HG03280 (cell line): ENCODE measurements at regions not wholly inside any gene's neighbourhood (a gene's known extent, or its start where the extent isn't known, plus 50 kb on each side); places are given as distances from the start of the nearest gene placed in this dataset.
"Not testable (repeated sequence)": the region's sequence is repeated elsewhere in the genome, so short reads cannot be mapped to it uniquely, and the experiment has no call there.

ENCODE experiments used
- ATAC-seq: cut with Tn5 transposase; IDR thresholded peaks from one replicate; pipeline ENCODE4 v1.9.1; 2021; ENCODE audit warnings: mild to moderate bottlenecking, moderate library complexity; ENCODE audit not compliant: unreplicated experiment

DNA sequence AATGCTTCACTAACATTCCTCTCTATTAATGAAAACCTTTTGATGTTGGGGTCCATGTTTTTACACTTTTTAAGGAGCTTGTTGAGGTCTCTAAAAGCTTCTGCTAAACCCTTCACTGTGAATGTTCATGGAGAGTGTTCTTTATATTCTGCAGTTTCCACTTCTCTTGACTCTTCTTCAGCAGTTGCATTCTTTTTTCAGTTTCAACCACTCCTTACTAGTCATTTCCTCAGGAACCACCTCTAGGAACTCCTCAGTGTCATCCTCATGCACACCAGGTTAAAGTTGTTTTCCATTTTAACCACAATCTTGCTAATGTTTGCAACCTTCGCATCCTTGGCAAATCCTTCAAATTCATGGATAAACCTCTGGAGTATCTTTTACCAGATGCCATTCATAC, 821.6 kb downstream of the ANKRD7 start:
- no peak for ATAC-seq

DNA sequence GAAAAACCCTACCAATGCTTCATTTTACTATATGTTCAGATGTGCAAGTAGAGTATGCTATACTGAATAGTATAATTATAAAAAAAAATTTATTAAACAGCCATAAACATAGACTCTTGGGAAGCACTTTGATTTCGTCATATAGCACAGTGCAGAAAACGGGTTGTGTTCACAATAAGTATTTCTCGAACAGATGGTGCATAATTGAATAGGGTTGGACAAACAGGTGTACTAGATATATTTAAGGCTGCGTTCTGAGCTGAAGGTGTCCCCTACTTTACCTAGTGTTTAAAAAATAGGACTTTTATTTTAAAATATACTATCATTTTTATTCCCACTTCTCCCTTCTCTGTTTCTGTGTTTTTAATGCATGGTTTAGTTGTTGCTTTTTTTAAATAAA, 841.5 kb downstream of the ANKRD7 start:
- no peak for ATAC-seq

DNA sequence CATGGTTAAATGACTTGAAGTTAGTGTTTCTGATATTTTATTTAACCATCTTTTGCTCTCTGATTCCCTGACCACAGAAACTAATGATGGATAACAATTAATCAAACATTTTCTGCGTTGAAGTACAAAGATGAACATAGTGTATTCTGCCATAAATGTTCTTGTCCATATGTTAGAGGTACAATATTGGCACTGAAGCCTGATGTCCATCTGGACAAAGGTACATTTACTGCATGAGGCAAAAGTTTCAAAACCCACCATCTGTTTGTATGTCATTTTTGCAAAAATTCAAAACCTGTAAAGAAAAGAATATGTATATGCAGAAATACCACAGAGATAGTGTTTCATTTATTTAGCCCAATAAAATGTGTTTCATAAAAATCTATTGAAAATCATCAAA, 861.5 kb downstream of the ANKRD7 start:
- no peak for ATAC-seq

DNA sequence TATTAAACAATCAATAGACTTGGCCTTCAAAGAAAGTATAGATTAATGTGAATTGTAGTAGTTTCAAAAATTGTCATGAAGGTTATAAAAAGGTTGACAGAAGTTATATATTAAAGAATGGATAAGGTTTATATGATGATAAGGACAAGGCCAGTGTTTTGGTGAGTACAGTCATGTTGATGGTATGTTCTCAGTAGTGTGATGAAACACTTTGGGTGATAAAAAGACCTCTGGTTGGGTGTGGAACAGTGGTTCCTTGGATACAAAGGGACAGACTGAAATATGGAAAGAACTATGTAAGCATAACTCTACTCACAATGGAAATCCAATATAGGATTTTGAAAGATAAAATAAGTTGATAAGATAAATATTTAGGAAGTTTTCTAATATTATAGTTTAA, 866.3 kb downstream of the ANKRD7 start:
- no peak for ATAC-seq

DNA sequence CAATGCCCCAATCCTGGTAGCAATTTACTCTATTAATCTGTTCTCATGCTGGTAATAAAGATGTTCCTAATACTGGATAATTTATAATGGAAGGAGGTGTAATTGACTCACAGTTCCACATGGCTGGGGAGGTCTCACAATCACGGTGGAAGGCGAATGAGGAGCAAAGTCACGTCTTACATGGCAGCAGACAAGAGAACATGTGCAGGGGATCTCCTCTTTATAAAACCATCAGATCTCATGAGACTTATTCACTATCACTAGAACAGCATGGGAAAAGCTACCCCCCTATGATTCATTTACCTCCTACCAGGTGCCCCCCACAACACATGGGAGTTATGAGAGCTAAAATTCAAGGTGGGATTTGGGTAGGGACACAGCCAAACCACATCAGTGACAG, 872.2 kb downstream of the ANKRD7 start:
- no peak for ATAC-seq

DNA sequence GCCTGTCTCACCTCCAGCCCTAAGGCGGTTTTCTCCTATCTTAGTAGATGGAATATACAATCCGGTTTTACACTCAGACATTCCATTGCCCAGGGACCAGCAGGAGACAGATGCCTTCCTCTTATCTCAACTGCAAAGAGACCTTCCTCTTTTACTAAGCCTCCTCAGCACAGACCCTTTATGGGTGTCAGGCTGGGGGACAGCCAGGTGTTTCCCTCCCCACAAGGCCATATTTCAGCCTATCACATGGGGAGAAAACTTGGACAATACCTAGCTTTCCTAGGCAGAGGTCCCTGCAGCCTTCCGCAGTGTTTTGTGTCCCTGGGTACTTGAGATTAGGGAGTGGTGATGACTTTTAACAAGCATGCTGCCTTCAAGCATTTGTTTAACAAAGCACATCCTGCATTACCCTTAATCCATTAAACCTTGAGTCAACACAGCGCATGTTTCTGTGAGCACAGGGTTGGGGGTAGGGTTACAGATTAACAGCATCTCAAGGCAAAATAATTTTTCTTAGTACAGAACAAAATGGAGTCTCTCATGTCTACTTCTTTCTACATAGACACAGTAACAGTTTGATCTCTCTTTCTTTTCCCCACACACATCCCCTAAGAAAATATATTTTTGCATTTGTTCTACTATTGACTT, 876.2 kb downstream of the ANKRD7 start:
- not testable (repeated sequence) for ATAC-seq

DNA sequence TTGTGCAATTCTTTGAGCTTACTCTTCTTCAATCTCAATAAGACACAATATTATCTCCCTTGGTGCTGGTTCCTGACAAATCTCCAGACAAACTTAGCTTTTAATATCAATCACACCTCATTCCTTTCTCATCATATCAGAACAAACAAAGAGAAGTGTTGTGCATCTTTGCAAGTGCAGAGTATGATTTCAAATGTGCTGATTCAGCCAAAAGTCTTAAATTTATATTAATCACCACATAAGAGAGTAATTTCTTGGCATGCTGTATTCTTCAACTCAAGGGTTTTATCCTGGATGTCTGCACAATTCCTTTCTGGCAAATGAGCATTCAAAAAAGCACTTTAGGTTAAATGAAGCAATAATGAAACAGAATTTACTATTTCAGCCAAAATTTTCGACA, 877.8 kb downstream of the ANKRD7 start:
- ATAC-seq: no peak

DNA sequence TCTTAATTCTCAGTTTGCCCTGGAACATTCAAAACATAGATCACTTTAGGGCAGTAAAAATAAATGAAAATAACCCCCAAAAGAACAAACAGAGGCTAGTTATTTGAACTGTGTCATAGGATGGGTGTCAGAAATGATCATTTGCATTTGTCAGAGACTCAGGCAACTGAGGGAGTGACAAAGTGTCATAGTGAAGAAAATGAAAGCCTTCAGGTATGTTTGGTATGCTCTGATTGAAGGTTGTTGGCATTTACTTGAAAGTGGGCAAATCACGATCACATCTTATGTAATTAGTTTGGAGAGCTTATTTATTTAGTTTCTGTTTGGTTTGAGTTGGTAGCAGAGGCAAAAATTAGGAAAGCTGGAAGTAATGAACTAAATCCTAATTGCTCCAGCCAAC, 880.9 kb downstream of the ANKRD7 start:
- no peak for ATAC-seq

DNA sequence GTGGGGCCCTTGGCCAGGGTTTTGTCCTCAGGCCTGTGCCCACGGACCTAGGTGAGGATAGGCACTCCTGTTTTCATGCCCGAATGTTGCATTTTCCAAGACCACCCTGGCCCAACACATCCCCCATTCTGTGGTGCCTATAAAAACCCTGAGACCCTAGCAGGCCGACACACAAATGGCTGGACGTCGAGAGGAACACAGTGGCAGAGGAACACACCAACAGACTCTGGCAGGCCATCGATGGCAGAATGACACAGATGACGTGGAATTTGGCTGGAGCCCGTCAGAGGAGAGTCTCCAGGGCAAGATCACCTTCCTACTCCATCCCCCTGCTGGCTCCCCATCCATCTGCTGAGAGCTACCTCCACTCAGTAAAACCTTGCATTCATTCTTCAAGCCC, 898.8 kb downstream of the ANKRD7 start:
- no peak for ATAC-seq

DNA sequence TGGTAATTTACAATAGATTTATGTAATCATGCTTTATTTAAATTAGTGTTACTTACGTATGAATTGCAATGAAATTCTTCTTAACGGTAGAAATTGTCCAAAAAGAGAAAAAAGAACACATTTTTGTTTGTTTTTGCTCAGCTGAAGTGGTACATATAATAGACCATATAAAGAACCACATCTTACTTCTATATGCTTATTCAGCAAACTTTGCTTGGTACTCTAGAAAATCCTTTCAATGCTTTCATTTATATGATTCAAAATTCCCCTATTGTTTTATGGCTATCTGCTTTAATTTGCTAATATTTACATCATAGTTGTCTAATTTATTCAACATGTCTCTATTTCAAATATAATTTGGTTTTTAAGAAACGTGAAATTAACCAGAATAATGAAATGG, 903.2 kb downstream of the ANKRD7 start:
- ATAC-seq: no peak

DNA sequence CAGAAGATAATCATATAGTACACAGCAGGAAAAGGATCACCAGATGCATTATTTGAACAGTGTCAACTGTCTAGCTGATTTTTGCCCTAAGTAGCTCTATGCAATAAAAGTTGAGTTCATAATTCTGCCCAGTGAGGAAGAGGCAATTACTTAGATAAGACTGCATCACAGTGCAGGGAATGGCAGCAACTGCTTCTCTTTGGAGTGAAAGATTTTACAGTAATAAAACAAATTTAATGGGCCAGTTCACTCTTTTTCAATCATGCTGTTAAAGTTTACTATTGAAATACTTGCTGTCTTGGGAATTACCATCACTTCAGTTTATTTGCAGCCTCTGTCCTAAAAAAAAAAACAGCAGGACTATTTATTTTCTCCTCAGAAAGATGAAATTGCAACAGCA, 907.9 kb downstream of the ANKRD7 start:
- no peak for ATAC-seq

DNA sequence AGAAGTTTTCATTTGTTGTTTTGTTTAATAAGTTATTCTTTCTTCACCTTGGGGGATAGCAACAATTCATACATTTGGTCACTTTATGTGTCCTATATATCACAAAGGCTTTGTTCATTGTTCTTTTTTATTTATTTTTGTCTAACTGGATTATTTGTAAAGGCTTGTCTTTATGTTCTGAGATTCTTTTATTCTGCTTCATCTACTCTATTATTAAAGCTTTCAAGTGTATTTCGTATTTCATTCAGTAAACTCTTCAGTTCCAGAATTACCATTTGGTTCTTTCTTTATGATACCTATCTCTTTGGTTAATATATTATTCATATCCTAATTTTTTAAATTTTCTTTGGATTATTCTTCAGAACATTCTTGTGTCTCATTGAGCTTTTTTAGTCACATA, 942.9 kb downstream of the ANKRD7 start:
- no peak for ATAC-seq

DNA sequence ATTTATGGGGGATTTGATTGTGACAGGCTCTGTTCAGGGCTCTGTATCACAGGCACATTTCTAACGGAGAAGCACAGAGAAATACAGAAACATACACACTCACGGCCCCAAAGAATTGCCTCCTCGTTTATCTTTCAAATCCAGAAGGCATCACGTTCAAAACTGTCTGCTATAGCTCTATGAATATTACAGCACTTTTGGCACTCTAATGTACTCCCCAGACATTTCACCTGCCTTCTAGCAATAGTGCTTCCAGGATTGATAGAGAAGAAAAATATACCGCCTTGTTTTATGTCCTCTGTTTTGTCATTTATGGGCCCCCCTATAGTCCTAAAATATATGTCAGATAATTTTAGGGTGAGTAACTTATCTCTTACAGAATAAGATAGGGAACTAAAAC, 947.5 kb downstream of the ANKRD7 start:
- no peak for ATAC-seq

DNA sequence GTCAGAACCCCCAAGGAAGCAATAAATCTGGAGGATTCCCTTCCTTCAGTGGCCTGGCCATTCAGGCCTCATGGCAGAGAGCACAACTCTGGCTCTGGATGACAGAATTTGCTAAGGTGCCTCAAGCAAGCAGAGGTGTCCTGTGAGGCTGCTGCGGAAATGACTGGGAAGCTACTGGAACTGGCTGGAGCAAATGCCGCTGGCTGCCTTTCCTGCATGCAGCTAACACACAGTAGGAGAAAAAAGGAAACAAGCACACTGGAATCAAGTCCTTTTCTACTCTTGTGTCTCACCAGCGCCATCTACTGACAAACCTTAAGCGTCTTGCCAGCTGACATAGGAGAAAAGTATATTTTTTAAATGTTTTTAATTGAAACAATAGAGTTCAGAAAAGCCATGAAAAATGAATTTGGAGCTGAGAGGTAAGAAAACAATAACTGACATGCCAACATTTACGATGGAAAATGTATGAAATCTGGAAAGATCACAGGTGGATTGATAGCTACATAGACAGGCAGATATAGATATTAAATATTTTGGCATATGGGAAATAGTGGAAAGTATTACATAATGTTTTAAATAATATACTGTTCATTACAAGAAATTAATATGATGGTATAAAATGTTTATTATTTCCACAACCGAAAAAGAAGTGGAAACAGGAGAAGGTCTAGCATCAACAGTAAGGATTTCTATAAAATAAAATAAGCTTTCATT, 951.6 kb downstream of the ANKRD7 start:
- ATAC-seq: peak; percentile 76

DNA sequence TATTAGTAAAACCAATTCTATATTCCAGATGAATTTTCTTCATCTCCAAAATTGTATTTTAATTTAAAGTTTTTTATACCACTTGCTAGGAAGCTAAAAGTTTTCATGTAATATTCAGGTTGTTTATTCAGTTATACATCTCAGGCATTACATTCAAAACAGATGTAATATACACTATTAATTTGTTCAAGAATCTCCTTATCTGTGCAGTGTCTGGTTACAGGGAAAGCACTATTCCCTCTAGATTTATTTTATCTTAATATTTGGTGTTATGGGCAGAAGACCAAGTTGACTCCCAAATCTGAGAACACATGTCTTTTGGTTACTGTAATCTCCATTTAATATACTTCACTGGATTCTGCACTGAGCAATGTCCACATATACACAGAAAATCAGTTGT, 953.4 kb downstream of the ANKRD7 start:
- no peak for ATAC-seq

DNA sequence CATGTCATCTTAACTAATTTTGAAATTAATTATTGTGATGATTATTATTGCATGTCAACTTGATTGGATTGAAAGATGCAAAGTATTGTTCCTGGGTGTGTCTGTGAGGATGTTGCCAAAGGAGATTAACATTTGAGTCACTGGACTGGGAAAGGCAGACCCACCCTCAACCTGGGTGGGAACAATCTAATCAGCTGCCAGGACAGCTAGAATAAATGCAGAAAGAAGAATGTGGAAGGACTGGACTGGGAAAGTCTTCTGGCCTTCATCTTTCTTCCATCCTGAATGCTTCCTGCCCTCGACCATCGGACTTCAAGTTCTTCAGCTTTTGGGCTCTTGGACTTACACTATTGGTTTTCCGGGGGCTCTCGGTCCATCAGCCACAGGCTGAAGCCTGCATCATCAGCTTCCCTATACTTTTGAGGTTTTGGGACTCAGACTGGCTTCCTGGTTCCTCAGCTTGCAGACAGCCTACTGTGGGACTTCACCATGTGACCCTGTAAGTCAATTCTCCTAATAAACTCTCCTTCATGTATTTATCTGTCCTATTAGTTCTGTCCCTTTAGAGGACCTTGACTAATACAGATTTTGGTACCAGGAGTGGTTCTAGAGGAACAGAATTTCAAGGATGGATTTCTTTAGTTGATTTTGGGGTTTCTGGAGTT, 959.8 kb downstream of the ANKRD7 start:
- no peak for ATAC-seq

DNA sequence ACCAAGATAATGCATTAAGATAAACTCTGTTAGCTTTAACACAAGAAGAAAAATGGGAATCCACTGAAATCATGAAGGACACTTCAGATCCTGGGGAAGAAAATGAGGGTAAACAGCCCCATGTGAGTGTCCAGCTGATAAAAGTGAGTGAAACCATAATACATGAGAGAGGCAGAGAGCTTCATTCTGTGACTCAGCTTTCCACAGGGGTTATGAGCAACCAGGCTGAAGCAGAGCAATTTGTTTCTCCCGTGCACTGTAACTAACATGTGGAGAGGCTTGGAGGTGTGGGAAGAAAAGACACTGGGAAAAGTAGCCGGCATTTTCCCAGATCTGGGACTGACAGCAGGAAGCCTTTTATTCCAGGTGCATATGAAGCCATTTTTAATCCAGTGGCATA, 971.7 kb downstream of the ANKRD7 start:
- no peak for ATAC-seq

DNA sequence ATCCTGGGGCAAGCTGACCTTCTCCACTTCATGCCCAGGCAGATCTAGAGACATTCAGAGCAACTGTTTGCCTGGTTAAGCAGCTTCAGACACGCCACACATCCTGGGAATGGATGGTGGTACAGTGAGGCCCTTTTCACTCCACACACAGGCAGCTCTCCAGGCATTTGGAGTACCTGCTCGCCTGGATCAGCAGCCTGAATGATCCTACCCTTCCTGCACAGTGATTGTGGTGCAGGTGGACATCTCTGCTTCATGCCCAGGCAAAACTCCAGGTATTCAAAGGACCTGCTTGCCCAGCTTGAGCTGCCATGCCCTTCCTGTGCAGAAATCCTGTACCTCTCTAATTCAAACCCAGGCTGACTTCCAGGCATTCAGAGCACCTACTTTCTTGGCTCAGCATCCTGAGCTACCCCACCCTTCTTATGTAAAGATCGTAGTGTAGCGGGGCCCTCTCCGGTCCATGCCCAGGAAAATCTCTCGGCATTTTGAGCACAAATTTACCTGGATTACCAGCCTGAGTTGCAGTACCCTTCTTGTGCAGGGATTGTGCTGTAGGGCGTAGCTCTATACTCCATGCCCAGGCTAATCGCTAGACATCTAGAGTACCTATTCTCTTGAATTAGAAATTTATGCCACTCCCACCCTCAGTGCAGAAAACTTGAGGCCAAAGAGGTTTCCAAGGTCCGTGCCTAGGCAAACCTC, 972.8 kb downstream of the ANKRD7 start:
- no peak for ATAC-seq

DNA sequence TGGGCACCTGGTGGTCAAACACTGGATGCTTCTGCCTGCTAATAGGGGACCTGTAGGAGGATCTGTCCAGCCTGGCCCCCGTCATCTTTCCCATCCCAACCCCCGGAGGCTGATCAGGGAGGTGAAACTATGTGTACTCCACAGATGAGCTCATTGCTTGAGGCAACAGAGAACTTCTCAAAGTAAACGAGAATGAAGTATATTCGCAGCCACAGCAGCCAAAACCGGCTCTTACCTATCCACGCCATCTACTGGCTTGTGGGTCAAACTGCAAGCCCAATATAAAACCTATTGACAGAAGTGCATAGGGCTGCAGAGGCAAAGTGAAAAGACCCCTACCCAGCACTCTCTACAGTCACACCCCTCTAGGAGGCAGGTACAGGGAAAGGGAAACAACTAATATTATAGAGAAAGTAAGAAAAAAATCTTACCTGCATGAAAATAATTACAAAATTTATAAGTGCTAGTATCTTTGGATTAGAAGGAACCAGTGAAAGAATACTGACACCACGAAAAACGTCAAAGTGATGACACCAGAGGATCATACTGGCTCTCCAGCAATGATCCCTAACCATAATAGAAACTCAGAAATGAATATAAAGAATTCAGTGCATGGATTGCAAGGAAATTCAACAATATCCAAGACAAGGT, 973.5 kb downstream of the ANKRD7 start:
- peak; percentile 95 for ATAC-seq

DNA sequence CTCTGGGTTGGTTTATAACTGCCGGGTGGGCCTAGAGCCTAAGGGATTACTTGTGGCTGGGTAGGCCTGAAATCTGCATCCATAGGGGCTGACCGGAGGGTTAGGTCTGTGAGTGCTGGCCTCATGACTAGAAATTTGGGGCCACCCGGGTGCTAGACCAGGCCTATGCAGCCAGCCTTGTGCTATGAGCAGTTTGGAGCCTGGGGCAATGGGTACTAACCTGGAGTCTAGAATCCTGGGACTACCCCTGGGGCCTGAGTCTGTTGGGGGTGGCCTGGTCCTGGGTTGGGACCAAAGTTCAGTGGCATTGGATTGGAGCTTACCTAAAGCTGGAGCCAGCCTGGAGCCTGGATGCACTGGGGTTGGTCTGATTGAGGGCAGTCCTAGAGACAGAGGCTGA, 995.2 kb downstream of the ANKRD7 start:
- ATAC-seq: no peak

DNA sequence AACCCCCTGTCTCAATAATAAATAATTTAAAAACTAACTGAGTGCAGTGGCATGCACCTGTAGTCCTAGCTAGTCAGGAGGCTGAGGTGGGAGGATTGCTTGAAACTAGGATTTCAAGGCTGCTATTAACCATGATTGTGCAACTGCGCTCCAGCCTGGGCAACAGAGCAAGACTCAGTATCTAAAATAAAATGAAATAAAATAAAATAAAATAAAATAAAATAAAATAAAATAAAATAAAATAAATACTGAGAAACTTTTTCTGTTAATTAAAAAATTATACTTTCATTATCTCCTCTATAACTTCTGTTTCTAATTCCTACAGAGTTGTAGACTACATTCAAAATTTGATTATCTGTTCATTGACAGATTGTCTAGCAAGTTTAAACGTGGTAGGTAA, 999.4 kb downstream of the ANKRD7 start:
- no peak for ATAC-seq
